ENCODE measurements at regions not wholly inside any gene's neighbourhood (a gene's known extent, or its start where the extent isn't known, plus 50 kb on each side); places are given as distances from the start of the nearest gene placed in this dataset.

DNA sequence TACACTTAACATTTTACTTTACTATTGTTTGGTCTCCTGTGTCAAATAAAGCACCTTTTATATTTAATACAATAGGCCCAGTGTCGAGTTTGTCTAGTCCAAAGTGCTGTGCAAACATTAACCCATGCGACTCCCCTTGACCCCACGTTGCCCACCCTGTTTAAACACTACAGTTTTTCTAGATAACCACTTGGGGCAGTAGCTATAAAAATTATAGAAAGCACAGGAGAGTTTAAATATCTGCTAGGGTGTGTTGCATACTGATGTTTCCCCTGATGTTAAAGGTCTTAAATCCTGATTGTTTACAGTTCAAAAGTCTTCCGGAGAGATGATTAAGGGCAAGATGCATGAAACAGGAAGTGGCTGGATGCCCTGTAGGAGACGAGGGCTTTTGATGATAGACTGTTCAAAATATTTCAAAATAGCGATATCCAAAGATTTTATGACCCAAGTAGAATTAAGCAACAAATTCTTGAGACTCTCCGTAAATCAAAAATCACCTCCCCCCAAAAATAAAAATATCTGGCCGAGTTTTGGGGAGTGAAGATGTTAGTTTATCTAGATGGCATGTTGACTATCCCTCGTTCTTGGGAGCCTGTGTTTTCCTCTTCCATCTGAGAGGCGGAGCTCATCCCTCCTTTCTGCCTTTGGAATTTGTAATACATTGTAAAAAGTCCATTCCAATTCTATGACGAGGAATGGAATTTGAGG lies 167.1 kb downstream of the FGF9 start:
- TF ChIP-seq, protein P1, sequence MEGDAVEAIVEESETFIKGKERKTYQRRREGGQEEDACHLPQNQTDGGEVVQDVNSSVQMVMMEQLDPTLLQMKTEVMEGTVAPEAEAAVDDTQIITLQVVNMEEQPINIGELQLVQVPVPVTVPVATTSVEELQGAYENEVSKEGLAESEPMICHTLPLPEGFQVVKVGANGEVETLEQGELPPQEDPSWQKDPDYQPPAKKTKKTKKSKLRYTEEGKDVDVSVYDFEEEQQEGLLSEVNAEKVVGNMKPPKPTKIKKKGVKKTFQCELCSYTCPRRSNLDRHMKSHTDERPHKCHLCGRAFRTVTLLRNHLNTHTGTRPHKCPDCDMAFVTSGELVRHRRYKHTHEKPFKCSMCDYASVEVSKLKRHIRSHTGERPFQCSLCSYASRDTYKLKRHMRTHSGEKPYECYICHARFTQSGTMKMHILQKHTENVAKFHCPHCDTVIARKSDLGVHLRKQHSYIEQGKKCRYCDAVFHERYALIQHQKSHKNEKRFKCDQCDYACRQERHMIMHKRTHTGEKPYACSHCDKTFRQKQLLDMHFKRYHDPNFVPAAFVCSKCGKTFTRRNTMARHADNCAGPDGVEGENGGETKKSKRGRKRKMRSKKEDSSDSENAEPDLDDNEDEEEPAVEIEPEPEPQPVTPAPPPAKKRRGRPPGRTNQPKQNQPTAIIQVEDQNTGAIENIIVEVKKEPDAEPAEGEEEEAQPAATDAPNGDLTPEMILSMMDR (IDR thresholded peaks at IDR 0.05): no peak
- no peak for TF ChIP-seq POLR2A (IDR thresholded peaks at IDR 0.05)
